IMR-90 (cell line): ENCODE measurements at regions not wholly inside any gene's neighbourhood (a gene's known extent, or its start where the extent isn't known, plus 50 kb on each side); places are given as distances from the start of the nearest gene placed in this dataset.
"Not testable (repeated sequence)": the region's sequence is repeated elsewhere in the genome, so short reads cannot be mapped to it uniquely, and the experiment has no call there.

ENCODE experiments used
- ATAC-seq: fragments of 200-7000 bp; cut with Tn5 transposase; 2 replicates; pipeline ENCODE4 v1.9.1; 2020; ENCODE audit warnings: low read depth, mild to moderate bottlenecking, moderate library complexity
- BruUV-seq: library from RNA; stranded (reverse); fragments of 400-500 nt; replicated peaks from 2 replicates; lab custom pipeline; 2021; lab: Mats Ljungman, UMichigan
- CTCF ChIA-PET: fragments of 300-600 bp; formaldehyde crosslinking; extraction: SDS; loops from one replicate; lab custom pipeline; 2021; ENCODE audit warnings: antibody characterized with exemption; lab: Yijun Ruan, JAX
- POLR2A ChIA-PET: fragments of 300-600 bp; sonication (Branson Sonifier 250); formaldehyde crosslinking; loops from one replicate; lab custom pipeline; 2022; ENCODE audit warnings: antibody characterized with exemption; ENCODE audit not compliant: unreplicated experiment; lab: Charles Lee
- DNase-seq: peaks from one replicate; pipeline ENCODE4 v3.0.0; 2013
- H2AFZ ChIP-seq: replicated peaks from 2 replicates; pipeline ENCODE3; 2013; ENCODE audit warnings: low read length, mild to moderate bottlenecking; ENCODE audit not compliant: poor library complexity
- H2AK5ac ChIP-seq: 2 replicates; pipeline ENCODE4 v1.6.1; 2013; ENCODE audit warnings: low read depth, low read length, inconsistent platforms
- H2AK9ac ChIP-seq: replicated peaks from 2 replicates; pipeline ENCODE3; 2013; ENCODE audit warnings: mild to moderate bottlenecking, low read depth, low read length, moderate library complexity; ENCODE audit not compliant: poor library complexity
- H2BK120ac ChIP-seq: 2 replicates; pipeline ENCODE4 v1.6.1; 2013; ENCODE audit warnings: low read depth, low read length, inconsistent platforms
- H2BK15ac ChIP-seq: 3 replicates; pipeline ENCODE4 v1.6.1; 2013; ENCODE audit warnings: low read depth, low read length, inconsistent platforms
- H2BK20ac ChIP-seq: 2 replicates; pipeline ENCODE4 v1.6.1; 2013; ENCODE audit warnings: low read depth, mild to moderate bottlenecking, inconsistent platforms, low read length, moderate library complexity
- H2BK5ac ChIP-seq: 2 replicates; pipeline ENCODE4 v1.6.1; 2013; ENCODE audit warnings: mild to moderate bottlenecking, low read depth, low read length, inconsistent platforms; ENCODE audit not compliant: poor library complexity, severe bottlenecking
- H3K14ac ChIP-seq: replicated peaks from 2 replicates; pipeline ENCODE4 v1.6.1; 2013; ENCODE audit warnings: low read depth, low read length, inconsistent platforms
- H3K18ac ChIP-seq: 2 replicates; pipeline ENCODE4 v1.6.1; 2013; ENCODE audit warnings: low read depth, low read length, control low read depth
- H3K23ac ChIP-seq: 2 replicates; pipeline ENCODE4 v1.6.1; 2013; ENCODE audit warnings: low read depth, low read length, inconsistent platforms
- H3K27ac ChIP-seq: 2 replicates; pipeline ENCODE4 v1.5.1; 2013; ENCODE audit warnings: mild to moderate bottlenecking, control low read depth, low read length; ENCODE audit not compliant: insufficient read depth
- H3K27me3 ChIP-seq: 2 replicates; pipeline ENCODE4 v1.6.1; 2013; ENCODE audit warnings: low read length; ENCODE audit not compliant: control insufficient read depth, insufficient read depth
- H3K36me3 ChIP-seq: 2 replicates; pipeline ENCODE4 v1.6.1; 2013; ENCODE audit warnings: low read length, mixed read lengths; ENCODE audit not compliant: control insufficient read depth, insufficient read depth
- H3K4ac ChIP-seq: 2 replicates; pipeline ENCODE4 v1.6.1; 2013; ENCODE audit warnings: low read depth, low read length, inconsistent platforms
- H3K4me1 ChIP-seq: 2 replicates; pipeline ENCODE4 v1.6.1; 2013; ENCODE audit warnings: low read length, mixed read lengths; ENCODE audit not compliant: control insufficient read depth, insufficient read depth
- H3K4me2 ChIP-seq: 2 replicates; pipeline ENCODE4 v1.6.1; 2013; ENCODE audit warnings: low read depth, mild to moderate bottlenecking, control low read depth, low read length, moderate library complexity
- H3K4me3 ChIP-seq: 2 replicates; pipeline ENCODE4 v1.5.1; 2013; ENCODE audit warnings: low read depth, mild to moderate bottlenecking, control low read depth, low read length, moderate library complexity; ENCODE audit not compliant: insufficient read depth
- H3K56ac ChIP-seq: 2 replicates; pipeline ENCODE4 v1.6.1; 2013; ENCODE audit warnings: low read length, inconsistent platforms; ENCODE audit not compliant: insufficient read depth; ENCODE audit errors: extremely low read depth
- H3K79me1 ChIP-seq, 2 experiments: 2 replicates each; pipeline ENCODE4 v1.6.1; 2013; ENCODE audit warnings: low read length in 2 of 2, inconsistent platforms in 1 of 2, low read depth in 1 of 2
- H3K9ac ChIP-seq: 2 replicates; pipeline ENCODE4 v1.6.1; 2013; ENCODE audit warnings: low read depth, low read length, control low read depth
- H3K9me1 ChIP-seq: 2 replicates; pipeline ENCODE4 v1.6.1; 2013; ENCODE audit warnings: low read length, inconsistent platforms; ENCODE audit not compliant: insufficient read depth
- H3K9me3 ChIP-seq: 2 replicates; pipeline ENCODE4 v1.6.1; 2013; ENCODE audit warnings: low read length; ENCODE audit not compliant: control insufficient read depth, insufficient read depth
- H4K20me1 ChIP-seq: 2 replicates; pipeline ENCODE4 v1.6.1; 2013; ENCODE audit warnings: low read length, inconsistent platforms; ENCODE audit not compliant: insufficient read depth
- H4K5ac ChIP-seq: 2 replicates; pipeline ENCODE4 v1.6.1; 2013; ENCODE audit warnings: mild to moderate bottlenecking, low read depth, low read length, control low read depth
- H4K8ac ChIP-seq, 2 experiments: 2 replicates each; pipeline ENCODE4 v1.6.1; 2013; ENCODE audit warnings: low read depth in 2 of 2, low read length in 2 of 2, control low read depth in 1 of 2, inconsistent platforms in 1 of 2
- H4K91ac ChIP-seq: 2 replicates; pipeline ENCODE4 v1.6.1; 2013; ENCODE audit warnings: low read depth, low read length, inconsistent platforms; ENCODE audit not compliant: insufficient read depth
- FOS ChIP-seq: fragments of 150-350 bp; IDR thresholded peaks from 2 replicates; pipeline ENCODE4 v1.6.1; 2016; ENCODE audit warnings: low read depth, low read length
- NFE2L2 ChIP-seq: fragments of 150-350 bp; IDR thresholded peaks from 2 replicates; pipeline ENCODE4 v1.6.1; 2016; ENCODE audit warnings: low read depth, mild to moderate bottlenecking, low read length
- WGBS, 2 experiments: methylation state at CpG; one replicate each; pipeline versions ENCODE4 v1.1.5 to v1.1.7; 2013; ENCODE audit warnings: missing lambda C conversion rate in 2 of 2; ENCODE audit not compliant: insufficient read length in 1 of 2; ENCODE audit errors: extremely low coverage in 2 of 2; 5-methylcytosine and 5-hydroxymethylcytosine counted together
- dilution Hi-C: fragments of 300-500 bp; cut with HindIII; formaldehyde crosslinking; loops from one replicate; pipeline ENCODE4 v1.14.3; 2018; ENCODE audit warnings: low sequenced_read_pairs; ENCODE audit not compliant: unreplicated experiment
- in situ Hi-C: fragments of 300-500 bp; cut with MboI; formaldehyde crosslinking; loops from 3 replicates; pipeline ENCODE4 v1.14.3; 2019; ENCODE audit warnings: low sequenced_read_pairs, inconsistent platforms, mixed read lengths
- intact Hi-C: fragments of 100-400 bp; cut with micrococcal nuclease; formaldehyde crosslinking; loops from 2 replicates; pipeline ENCODE4 v1.10.0; 2022

DNA sequence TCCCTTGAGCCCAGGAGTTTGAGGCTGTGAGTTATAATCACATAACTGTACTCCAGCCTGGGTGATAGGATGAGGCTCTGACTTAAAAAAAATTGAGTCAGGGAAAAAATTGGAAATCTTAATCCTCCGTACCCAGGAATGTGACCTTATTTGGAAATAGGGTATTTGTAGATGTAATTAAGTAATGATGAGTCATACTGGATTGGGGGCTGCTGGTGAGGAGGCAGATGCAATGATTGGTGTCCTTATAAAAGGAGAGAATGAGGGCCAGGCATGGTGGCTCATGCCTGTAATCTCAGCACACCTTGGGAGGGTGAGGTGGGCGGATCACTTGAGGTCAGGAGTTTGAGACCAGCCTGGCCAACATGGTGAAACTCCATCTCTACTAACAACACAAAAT, 134.9 kb upstream of the ALDH3B2 start:
- H3K4me3 ChIP-seq, H2AK9ac ChIP-seq, H3K18ac ChIP-seq, H4K20me1 ChIP-seq, H3K4me1 ChIP-seq, H3K9me1 ChIP-seq, H2BK15ac ChIP-seq, H3K9ac ChIP-seq, H3K23ac ChIP-seq, H3K56ac ChIP-seq, in situ Hi-C loops, dilution Hi-C loops, H4K91ac ChIP-seq, H2AFZ ChIP-seq, H3K27me3 ChIP-seq, BruUV-seq, H4K5ac ChIP-seq, H3K14ac ChIP-seq, H3K4me2 ChIP-seq, H3K9me3 ChIP-seq, H2BK5ac ChIP-seq, intact Hi-C loops, H3K79me1 ChIP-seq, CTCF ChIA-PET, ATAC-seq, POLR2A ChIA-PET, H3K27ac ChIP-seq, H3K36me3 ChIP-seq: not testable (repeated sequence)
- Histone ChIP-seq H2BK120ac (peak overlapping the region; percentile 38; the same call in 1 of the 2 replicates), H2AK5ac (peak overlapping the region; percentile 33; the same call in 1 of the 2 replicates), H2BK20ac (0 out of 2 replicates have a peak overlapping the region, but pooled peaks have one; percentile 52), H3K4ac (peak overlapping the region; percentile 63; the same call in 1 of the 2 replicates), H4K8ac (0 out of 4 replicates have a peak overlapping the region, but pooled peaks have one; percentile 33 to 73)
- DNase-seq: peak; percentile 54
- WGBS, 2 experiments: no CpG with 5 or more reads among the region's 2 CpGs
- TF ChIP-seq FOS (peak; percentile 59; the same call in 1 of the 2 replicates), NFE2L2 (0 out of 2 replicates have a peak, but pooled peaks have one; percentile 20)

DNA sequence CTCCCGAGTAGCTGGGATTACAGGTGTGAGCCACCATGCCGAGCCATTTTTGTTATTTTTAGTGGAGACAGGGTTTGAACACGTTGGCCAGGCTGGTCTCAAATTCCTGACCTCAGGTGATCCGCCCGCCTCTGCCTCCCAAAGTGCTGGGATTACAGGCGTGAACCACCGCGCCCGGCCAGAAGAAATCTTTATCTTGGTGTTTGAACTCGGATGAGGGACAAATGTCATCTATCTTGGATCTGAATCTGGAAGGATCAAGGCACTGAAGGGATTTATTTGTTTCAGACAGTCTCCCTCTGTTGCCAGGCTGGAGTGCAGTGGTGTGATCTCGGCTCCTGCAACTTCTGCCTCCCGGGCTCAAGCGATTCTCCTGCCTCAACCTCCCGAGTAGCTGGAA, 133.5 kb upstream of the ALDH3B2 start:
- H4K91ac ChIP-seq, H3K56ac ChIP-seq, H3K23ac ChIP-seq, H2AFZ ChIP-seq, H3K4me2 ChIP-seq, H3K9me1 ChIP-seq, DNase-seq, H2BK20ac ChIP-seq, H3K9me3 ChIP-seq, H3K9ac ChIP-seq, H3K27me3 ChIP-seq, H2AK5ac ChIP-seq, BruUV-seq, H3K14ac ChIP-seq, H2AK9ac ChIP-seq, H2BK15ac ChIP-seq, H3K36me3 ChIP-seq, H3K4ac ChIP-seq, H3K4me3 ChIP-seq, H4K20me1 ChIP-seq, ATAC-seq, intact Hi-C loops, POLR2A ChIA-PET, in situ Hi-C loops, H3K4me1 ChIP-seq, H2BK5ac ChIP-seq, H4K8ac ChIP-seq, H3K79me1 ChIP-seq, H2BK120ac ChIP-seq, H4K5ac ChIP-seq, CTCF ChIA-PET, H3K18ac ChIP-seq, dilution Hi-C loops, H3K27ac ChIP-seq: not testable (repeated sequence)
- WGBS, 2 experiments: 92% methylated on average over 4 of the region's 14 CpGs; no CpG with 5 or more reads in 1 of the 2 experiments
